ENCODE measurements at regions not wholly inside any gene's neighbourhood (a gene's known extent, or its start where the extent isn't known, plus 50 kb on each side); places are given as distances from the start of the nearest gene placed in this dataset.
"Not testable (repeated sequence)": the region's sequence is repeated elsewhere in the genome, so short reads cannot be mapped to it uniquely, and the experiment has no call there.

DNA sequence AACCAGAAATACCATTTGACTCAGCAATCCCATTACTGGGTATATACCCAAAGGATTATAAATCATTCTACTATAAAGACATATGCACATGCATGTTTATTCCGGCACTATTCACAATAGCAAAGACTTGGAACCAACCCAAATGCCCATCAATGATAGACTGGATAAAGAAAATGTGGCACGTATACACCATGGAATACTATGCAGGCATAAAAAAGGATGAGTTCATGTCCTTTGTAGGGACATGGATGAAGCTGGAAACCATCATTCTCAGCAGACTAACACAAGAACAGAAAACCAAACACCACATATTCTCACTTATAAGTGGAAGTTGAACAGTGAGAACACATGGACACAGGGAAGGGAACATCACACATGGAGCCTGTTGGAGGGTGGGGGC is 158.2 kb downstream of the GXYLT1 start:
- 4% methylated on average over 2 of the region's 2 CpGs for WGBS (ENCODE audit: insufficient coverage, insufficient replicate concordance, low lambda C conversion rate, missing lambda C conversion rate)

DNA sequence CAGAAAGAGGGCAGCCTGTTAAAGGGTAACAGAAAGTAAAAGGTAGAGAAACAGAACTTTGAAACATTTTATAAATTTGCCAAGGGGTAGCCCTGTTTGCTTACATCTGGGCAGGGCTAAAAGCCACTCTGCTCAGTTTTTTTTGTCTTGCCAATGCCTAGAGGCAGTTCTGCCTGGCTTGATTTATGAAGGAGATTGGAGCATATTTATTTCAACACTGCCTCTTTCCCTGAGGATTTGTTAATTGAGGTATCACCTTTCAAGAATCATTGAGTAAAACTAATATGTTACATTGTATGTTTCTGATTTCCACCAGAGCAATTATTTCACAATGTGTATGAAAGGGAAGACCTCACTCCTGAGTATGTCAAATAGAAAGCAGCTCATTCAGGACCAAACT is 160.8 kb downstream of the GXYLT1 start:
- intact Hi-C loops (cut with micrococcal nuclease; ENCODE audit: unreplicated experiment) (no loop called here), in situ Hi-C loops (cut with MboI) (no loop called here)
- H3K4me1 ChIP-seq (ENCODE audit: control insufficient read depth, insufficient read depth, low read length), result no peaks in the 10 kb centered on the region
- ATAC-seq (no peak), DNase-seq (ENCODE audit: low read depth, low spot score) (no peak), FAIRE-seq (no peak)
- no peaks in the 10 kb centered on the region for H3K79me2 ChIP-seq (ENCODE audit: control insufficient read depth, insufficient read depth, low read length)
- SMC1A ChIA-PET (ENCODE audit: uncharacterized antibody, unreplicated experiment), result no interaction called here
- TF ChIP-seq PAX5 (IDR thresholded peaks at IDR 0.05; ENCODE audit: borderline replicate concordance, low read depth, low read length) (no peak), KLF5 (IDR thresholded peaks at IDR 0.05; ENCODE audit: partially characterized antibody) (no peak), ZNF274 (IDR thresholded peaks at IDR 0.05; ENCODE audit: insufficient read depth, insufficient read length) (no peak)
- TF ChIP-seq, protein P1, sequence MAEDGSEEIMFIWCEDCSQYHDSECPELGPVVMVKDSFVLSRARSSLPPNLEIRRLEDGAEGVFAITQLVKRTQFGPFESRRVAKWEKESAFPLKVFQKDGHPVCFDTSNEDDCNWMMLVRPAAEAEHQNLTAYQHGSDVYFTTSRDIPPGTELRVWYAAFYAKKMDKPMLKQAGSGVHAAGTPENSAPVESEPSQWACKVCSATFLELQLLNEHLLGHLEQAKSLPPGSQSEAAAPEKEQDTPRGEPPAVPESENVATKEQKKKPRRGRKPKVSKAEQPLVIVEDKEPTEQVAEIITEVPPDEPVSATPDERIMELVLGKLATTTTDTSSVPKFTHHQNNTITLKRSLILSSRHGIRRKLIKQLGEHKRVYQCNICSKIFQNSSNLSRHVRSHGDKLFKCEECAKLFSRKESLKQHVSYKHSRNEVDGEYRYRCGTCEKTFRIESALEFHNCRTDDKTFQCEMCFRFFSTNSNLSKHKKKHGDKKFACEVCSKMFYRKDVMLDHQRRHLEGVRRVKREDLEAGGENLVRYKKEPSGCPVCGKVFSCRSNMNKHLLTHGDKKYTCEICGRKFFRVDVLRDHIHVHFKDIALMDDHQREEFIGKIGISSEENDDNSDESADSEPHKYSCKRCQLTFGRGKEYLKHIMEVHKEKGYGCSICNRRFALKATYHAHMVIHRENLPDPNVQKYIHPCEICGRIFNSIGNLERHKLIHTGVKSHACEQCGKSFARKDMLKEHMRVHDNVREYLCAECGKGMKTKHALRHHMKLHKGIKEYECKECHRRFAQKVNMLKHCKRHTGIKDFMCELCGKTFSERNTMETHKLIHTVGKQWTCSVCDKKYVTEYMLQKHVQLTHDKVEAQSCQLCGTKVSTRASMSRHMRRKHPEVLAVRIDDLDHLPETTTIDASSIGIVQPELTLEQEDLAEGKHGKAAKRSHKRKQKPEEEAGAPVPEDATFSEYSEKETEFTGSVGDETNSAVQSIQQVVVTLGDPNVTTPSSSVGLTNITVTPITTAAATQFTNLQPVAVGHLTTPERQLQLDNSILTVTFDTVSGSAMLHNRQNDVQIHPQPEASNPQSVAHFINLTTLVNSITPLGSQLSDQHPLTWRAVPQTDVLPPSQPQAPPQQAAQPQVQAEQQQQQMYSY (CRISPR knock-in tag; IDR thresholded peaks at IDR 0.05), result no peak
- TF ChIP-seq, protein P2, sequence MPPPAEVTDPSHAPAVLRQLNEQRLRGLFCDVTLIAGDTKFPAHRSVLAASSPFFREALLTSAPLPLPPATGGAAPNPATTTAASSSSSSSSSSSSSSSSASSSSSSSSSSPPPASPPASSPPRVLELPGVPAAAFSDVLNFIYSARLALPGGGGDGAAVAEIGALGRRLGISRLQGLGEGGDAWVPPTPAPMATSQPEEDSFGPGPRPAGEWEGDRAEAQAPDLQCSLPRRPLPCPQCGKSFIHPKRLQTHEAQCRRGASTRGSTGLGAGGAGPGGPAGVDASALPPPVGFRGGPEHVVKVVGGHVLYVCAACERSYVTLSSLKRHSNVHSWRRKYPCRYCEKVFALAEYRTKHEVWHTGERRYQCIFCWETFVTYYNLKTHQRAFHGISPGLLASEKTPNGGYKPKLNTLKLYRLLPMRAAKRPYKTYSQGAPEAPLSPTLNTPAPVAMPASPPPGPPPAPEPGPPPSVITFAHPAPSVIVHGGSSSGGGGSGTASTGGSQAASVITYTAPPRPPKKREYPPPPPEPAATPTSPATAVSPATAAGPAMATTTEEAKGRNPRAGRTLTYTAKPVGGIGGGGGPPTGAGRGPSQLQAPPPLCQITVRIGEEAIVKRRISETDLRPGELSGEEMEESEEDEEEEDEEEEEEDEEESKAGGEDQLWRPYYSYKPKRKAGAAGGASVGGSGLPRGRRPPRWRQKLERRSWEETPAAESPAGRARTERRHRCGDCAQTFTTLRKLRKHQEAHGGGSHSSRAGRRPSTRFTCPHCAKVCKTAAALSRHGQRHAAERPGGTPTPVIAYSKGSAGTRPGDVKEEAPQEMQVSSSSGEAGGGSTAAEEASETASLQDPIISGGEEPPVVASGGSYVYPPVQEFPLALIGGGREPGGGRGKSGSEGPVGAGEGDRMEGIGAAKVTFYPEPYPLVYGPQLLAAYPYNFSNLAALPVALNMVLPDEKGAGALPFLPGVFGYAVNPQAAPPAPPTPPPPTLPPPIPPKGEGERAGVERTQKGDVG (CRISPR knock-in tag; IDR thresholded peaks at IDR 0.05), result no peak
- no peak overlapping the region for H2AFZ ChIP-seq (ENCODE audit: control insufficient read depth, low read depth, low read length)
- H3K9me3 ChIP-seq (replicated peaks; ENCODE audit: control insufficient read depth, insufficient read depth, low read length), result no peaks in the 10 kb centered on the region
- POLR2A ChIA-PET, result no interaction called here
- BruUV-seq (replicated peaks), result no TSS peak
- H3K4me2 ChIP-seq (ENCODE audit: control insufficient read depth, insufficient read depth), result no peak overlapping the region
- H4K20me1 ChIP-seq (ENCODE audit: control insufficient read depth, insufficient read depth), result no peaks in the 10 kb centered on the region
- no peaks in the 10 kb centered on the region for H3K27me3 ChIP-seq (replicated peaks in 1 of 2; ENCODE audit: control insufficient read depth in 2 of 2, insufficient read depth in 2 of 2, low read length in 1 of 2)
- CTCF ChIA-PET, result no interaction called here
- RAD21 ChIA-PET (ENCODE audit: unreplicated experiment), result no interaction called here
- H3K4me3 ChIP-seq, result no peak overlapping the region
- no peaks in the 10 kb centered on the region for H3K36me3 ChIP-seq (ENCODE audit: control insufficient read depth in 2 of 2, insufficient read depth in 2 of 2, low read length in 1 of 2)
- H3K9ac ChIP-seq (ENCODE audit: control insufficient read depth, insufficient read depth, low read length), result no peak overlapping the region
- H3K27ac ChIP-seq (ENCODE audit: control insufficient read depth, insufficient read depth), result no peak overlapping the region

More for the DNA sequence above, 158.2 kb downstream of the GXYLT1 start:
- SMC1A ChIA-PET (ENCODE audit: uncharacterized antibody, unreplicated experiment); DNase-seq (ENCODE audit: low read depth, low spot score); CTCF ChIA-PET; H3K27me3 ChIP-seq (replicated peaks in 1 of 2; ENCODE audit: control insufficient read depth in 2 of 2, insufficient read depth in 2 of 2, low read length in 1 of 2); H3K4me3 ChIP-seq; H3K27ac ChIP-seq (ENCODE audit: control insufficient read depth, insufficient read depth); FAIRE-seq; H3K36me3 ChIP-seq (ENCODE audit: control insufficient read depth in 2 of 2, insufficient read depth in 2 of 2, low read length in 1 of 2); H3K4me1 ChIP-seq (ENCODE audit: control insufficient read depth, insufficient read depth, low read length); H3K9ac ChIP-seq (ENCODE audit: control insufficient read depth, insufficient read depth, low read length); H3K9me3 ChIP-seq (replicated peaks; ENCODE audit: control insufficient read depth, insufficient read depth, low read length); ATAC-seq; H3K79me2 ChIP-seq (ENCODE audit: control insufficient read depth, insufficient read depth, low read length); H3K4me2 ChIP-seq (ENCODE audit: control insufficient read depth, insufficient read depth); H4K20me1 ChIP-seq (ENCODE audit: control insufficient read depth, insufficient read depth); H2AFZ ChIP-seq (ENCODE audit: control insufficient read depth, low read depth, low read length); in situ Hi-C loops (cut with MboI); RAD21 ChIA-PET (ENCODE audit: unreplicated experiment); POLR2A ChIA-PET; intact Hi-C loops (cut with micrococcal nuclease; ENCODE audit: unreplicated experiment); BruUV-seq (replicated peaks): not testable (repeated sequence)

Data from GM12878 (cell line).